ENCODE measurements at regions not wholly inside any gene's neighbourhood (a gene's known extent, or its start where the extent isn't known, plus 50 kb on each side); places are given as distances from the start of the nearest gene placed in this dataset.

GRCh38 chr5:89137148-89137547, 254.2 kb upstream of the MEF2C start:
- TF ChIP-seq CTCF (IDR thresholded peaks at IDR 0.05) (no peak), POLR2AphosphoS5 (IDR thresholded peaks at IDR 0.05) (no peak)
